D721Med (cell line): ENCODE measurements at regions not wholly inside any gene's neighbourhood (a gene's known extent, or its start where the extent isn't known, plus 50 kb on each side); places are given as distances from the start of the nearest gene placed in this dataset.

Experiments used
- DNase-seq: peaks from one replicate; pipeline ENCODE4 v3.0.0; 2011; ENCODE audit warnings: low spot score; ENCODE audit not compliant: insufficient read length
- FAIRE-seq: peaks from 2 replicates; lab custom pipeline; 2011; peaks lifted over from hg19 to GRCh38; lab: Jason Lieb, UNC
- CTCF ChIP-seq: IDR thresholded peaks from 2 replicates; pipeline ENCODE4 v1.5.1; 2012; ENCODE audit warnings: mild to moderate bottlenecking, control low read depth; ENCODE audit not compliant: insufficient read depth; ENCODE audit errors: missing control alignments

GRCh38 chr6:44679438-44680201 is 292.1 kb downstream of the CDC5L start:
- no peak for TF ChIP-seq CTCF
- no peak for DNase-seq
- FAIRE-seq: no peak

- no peak for TF ChIP-seq CTCF
- FAIRE-seq (no peak), DNase-seq (no peak)
These were observed 292.8 kb downstream of the CDC5L start for GRCh38 chr6:44680202-44680720.

- FAIRE-seq: no peak
- DNase-seq: no peak
- TF ChIP-seq CTCF: no peak
These were observed 294.3 kb downstream of the CDC5L start for GRCh38 chr6:44681761-44682160.

GRCh38 chr6:44682280-44682679 is 294.8 kb downstream of the CDC5L start:
- no peak for DNase-seq
- no peak for FAIRE-seq
- TF ChIP-seq CTCF: no peak

DNA sequence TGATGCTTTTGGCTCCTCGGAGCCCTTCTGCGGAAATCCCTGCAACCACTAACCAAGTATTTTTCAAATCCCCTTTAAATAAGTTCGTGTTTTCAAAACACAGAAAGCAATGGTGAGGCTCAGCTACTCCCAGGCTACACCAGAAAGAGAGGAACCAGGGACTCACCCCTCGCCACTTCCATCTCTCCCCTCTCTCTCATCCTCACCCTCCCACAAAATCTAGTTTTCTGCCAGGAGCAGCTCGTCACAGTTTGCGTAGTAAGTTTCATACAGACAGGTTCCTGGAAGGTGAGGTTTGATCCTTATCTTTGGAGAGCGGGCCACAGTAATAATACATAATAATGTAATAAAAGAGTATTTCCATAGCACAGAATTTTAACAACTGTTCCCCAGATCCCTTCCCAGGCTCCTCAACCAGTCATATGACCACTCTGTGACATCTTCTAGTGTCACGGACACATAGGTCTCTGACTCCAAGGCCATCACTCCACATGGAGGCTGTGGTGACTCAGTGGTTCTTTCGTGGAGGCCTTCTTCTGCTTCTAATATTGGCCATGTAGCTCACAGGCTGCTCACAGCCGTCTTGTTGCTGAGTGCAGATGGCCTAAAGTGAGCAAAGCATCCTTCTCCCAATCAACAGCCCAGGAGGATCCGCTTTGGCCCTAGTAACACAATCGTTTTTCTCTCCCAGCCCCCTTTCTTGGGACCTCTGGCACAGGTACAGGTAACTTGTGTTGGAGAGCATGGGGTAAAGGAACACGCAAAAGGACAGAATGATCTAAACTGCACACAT is 295.7 kb downstream of the CDC5L start:
- DNase-seq (no peak), FAIRE-seq (no peak)
- no peak for TF ChIP-seq CTCF

GRCh38 chr6:44685213-44685612 is 297.7 kb downstream of the CDC5L start:
- no peak for TF ChIP-seq CTCF
- FAIRE-seq (no peak), DNase-seq (no peak)
